NCI-H446 treated with DMSO at 0.1 percent for 48 hours (cell line): ENCODE measurements at regions not wholly inside any gene's neighbourhood (a gene's known extent, or its start where the extent isn't known, plus 50 kb on each side); places are given as distances from the start of the nearest gene placed in this dataset.

Experiments
- DNase-seq: peaks from one replicate; lab custom pipeline; 2025; lab: John Stamatoyannopoulos, UW

- DNase-seq = no peak
Observed at GRCh38 chr16:54568906-54569807, 282.6 kb upstream of the IRX3 start.

- no peak for DNase-seq
Observed at GRCh38 chr16:54564841-54565240, 278.3 kb upstream of the IRX3 start.

DNA sequence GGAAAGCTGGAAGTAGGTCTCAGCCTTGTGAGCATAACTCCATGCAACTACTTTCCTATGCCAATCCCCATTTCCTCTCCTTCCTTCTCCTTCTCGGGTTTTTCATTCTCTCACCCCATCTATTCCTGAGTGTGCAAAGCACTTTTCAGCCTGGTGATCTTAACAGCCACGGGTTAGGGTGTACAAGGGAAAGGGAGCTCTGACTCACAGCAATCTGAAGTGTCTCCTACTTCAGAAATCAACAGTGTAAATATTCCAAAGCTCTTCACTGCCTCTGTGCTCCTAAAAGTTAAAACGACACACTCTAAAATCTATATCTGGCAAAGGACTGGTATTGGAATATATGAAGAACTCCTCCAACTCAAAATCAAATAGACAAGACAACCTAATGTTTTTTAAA lies 268.0 kb upstream of the IRX3 start:
- no peak for DNase-seq

GRCh38 chr16:54548281-54548680 lies 261.7 kb upstream of the IRX3 start:
- DNase-seq = no peak

- no peak for DNase-seq
Observed at GRCh38 chr16:54547052-54547451, 260.5 kb upstream of the IRX3 start.

- no peak for DNase-seq
Observed at GRCh38 chr16:54546521-54546920, 259.9 kb upstream of the IRX3 start.

DNA sequence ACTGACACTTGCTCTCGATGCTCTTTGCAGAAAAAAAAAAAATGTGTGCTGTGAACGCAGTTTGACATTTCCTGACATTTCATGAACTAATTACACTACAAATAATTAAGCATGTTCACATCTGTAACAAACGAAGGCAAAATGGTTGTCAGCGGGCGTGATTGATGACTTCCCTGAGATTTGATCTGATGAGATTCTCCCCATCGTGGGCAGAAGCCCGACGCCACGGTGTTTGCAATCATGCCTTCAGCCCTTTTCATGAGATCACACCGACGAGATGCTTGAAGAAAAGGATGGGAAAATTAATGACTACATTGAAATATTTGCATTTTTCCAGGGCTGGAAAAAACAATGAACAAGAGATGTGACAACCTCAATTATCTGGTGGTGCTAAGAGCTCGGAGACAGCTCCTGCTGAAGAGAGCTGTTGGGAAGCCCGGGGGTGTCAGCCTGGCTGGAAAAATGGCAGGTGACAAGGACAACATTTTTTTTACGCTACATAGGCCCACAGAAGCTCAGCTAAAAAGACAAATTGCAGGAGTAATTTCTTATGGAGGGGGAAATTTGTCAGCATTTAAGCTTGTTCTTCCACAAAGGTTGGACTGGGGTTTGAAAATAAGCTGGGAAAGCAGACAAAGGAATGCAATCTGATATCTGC lies 259.4 kb upstream of the IRX3 start:
- DNase-seq = no peak

DNA sequence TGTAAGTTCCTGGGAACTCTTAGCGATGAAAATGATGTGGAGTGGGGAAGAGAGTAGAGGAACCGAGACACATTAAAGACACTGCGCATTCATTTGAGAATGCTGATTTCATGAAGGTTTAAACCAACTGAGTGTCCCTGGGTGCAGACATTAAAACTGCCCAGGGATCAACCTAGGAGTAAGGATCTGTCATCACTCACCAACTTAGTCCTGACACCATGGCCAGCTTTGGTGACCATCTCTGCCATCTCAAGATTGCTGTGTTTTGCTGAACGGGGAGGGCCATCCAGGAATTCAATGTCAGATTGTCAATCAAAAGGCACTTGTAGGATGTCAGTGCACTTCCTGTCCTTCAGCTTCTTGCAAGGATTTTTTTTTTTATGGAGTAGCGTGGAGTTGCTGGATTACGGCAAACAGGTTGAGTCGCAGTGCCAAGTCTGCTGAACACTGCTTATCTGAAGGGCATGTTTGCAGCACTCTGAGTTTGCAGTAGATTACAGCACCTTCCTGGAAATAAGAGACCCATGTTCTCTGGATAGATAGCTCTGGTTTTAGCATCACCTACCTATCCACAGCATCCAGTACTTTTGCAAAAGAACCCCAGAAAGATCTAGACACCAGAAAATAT lies 258.1 kb upstream of the IRX3 start:
- DNase-seq = no peak

DNA sequence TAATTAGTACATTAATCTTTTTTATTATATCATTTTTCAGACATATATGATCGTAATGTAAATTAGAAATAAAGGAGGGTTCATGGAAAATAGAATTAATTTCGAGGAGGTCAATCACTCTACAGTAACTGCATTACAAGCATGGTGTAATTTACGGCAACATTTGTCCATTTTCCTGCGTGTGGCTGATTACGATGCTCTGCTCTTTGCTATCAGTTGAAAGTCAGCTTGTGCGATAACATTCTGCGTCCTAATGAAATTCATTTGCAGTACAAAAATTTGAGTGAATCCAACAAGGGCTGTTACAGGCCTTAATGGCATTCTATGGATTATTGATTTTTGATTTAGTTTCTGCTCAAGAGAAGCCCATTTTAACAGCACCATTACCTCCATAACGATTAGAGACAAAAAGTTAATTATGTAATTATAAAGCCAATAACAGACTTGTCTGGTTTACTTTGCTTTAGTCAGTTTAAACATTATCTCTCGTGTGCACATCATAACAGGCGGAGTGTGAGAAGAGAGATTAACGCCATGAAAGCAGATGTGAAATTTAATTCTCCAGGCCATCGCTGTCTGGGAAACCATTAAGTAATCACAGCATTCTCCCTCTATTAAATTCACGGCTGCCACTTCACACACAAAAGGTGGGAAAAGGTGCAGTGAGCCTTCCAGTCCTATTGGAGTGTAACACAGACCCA lies 256.4 kb upstream of the IRX3 start:
- no peak for DNase-seq

DNA sequence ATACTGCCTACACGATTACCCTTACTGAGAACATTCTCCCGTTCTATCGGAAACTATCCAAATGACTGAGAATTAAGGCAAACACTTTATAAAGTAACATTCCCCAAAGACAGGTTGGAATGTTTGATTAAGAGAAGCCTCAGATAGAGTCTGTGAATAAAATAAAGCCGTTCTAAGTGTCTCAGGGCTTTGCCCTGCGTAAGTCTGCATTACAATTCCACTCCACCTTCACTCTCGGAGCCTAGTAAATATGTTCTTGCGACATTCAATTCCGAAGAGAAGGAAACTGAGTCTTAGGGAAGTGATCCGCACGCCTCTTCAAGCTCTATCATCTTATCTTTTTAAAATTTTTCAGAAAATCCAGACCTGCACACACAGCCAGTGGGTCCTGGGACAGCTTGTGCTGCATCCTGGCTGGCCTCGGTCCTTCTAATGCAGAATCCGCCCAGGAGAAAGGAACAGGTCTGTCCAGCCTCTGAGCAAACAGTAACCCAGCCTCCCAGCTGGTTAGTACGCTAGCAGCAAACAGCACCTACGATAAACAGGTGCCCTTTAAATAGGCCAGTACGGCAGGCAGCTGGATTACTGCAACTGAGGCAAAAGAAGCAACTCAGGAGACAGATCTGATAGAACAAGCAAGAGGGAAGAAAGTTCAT lies 254.1 kb upstream of the IRX3 start:
- DNase-seq = no peak

DNA sequence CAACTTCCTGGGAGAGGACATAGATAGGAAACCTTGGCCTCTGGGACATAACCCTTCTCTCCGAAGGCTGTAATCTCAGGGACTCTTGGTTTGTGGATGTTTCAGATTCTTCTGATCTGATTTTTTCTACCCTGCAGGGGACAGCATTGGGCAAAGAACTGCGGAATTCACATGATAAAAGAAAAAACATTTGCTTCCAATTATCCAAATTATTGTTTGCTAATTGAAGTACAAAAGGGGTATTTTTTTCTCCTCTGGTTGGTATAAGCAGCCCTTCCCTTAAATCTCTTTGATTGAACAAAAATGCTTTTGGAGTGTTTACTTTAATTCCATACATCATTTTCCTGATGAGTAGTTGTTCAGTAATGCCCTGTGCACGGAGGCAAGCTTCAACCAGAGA lies 251.7 kb upstream of the IRX3 start:
- no peak for DNase-seq

DNA sequence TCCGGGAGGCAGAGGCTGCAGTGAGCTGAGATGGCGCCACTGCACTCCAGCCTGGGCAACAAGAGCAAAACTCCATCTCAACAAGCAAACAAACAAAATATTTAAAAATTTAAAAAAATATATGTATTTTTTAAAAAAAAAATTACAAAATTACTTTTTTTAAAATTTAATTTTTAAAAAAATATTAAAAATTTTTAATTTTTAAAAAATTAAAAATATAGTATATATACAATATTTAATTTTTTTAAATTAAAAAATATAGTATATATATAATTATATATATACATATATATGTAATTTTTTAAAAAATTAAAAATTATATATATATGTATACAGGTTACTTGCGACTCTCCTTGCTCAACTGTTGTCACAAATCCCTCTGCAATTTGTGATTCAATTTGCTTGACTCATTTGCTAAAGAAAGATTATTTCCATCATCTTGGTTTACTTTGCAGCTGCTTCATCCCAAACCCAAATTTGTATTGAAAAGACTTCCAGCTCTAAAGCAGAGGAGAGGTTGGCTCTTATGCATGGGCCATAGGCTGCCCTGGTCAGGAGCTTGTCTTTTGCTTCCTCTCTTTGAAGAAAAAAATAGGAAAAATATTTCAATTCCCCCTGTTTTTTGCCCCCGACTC lies 247.4 kb upstream of the IRX3 start:
- no peak for DNase-seq

GRCh38 chr16:54526916-54527315 lies 240.3 kb upstream of the IRX3 start:
- no peak for DNase-seq

- DNase-seq = no peak
Observed at GRCh38 chr16:54526087-54526486, 239.5 kb upstream of the IRX3 start.

- DNase-seq = no peak
Observed at GRCh38 chr16:54525104-54525503, 238.5 kb upstream of the IRX3 start.

GRCh38 chr16:54522584-54522983 lies 236.0 kb upstream of the IRX3 start:
- no peak for DNase-seq

GRCh38 chr16:54521327-54521726 lies 234.7 kb upstream of the IRX3 start:
- DNase-seq = no peak

DNA sequence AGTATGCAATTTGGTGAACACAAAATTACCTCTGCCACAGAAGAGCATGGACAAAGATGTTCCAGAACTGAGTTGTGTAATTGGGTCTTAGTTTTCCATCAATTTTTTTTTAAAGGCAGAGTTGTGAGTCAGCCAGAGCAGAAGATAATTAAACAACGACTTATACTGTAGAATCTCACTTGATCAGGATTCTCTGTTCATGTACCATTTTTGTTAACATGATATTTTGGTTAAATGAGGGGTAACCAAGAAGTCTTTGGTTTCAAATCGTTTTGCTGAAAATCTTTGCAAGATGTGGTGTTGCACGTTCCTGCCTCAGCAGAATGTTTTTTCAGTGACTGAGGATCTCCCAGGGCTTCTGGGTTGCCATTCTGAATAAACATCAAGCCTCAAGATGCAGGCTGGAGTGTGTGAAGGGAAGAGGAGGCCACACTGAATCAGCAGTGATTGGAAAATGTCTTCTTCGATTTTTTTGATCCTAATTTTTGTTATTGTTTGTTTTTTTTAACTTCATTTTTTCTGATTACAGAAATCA lies 232.6 kb upstream of the IRX3 start:
- DNase-seq = no peak

GRCh38 chr16:54517181-54517580 lies 230.6 kb upstream of the IRX3 start:
- no peak for DNase-seq

DNA sequence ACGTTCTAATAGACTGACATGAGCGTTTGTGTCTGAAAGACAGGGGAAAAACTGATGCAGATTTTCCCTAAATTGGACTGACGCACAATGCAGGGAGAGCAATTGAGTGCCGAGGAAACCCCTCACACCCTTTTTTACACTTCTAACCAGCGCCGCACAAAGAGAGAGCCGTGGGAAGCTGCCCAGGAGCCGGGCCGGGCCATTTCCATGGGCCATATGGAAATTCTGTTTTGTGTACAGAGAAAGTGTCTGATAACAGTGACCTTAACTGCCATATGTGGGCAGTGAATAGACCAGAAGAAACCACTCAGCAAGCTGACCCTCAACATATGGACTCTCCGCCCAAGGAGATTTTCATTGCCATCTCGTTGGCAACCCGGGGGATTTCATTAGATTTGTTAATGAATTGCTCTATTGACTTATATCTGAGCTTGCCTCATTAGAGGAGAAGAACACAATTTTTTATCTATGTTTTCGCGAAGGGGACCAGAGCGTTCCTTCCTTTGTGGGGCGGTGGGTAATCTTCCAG lies 225.9 kb upstream of the IRX3 start:
- DNase-seq = no peak

- no peak for DNase-seq
Observed at GRCh38 chr16:54511222-54511731, 224.7 kb upstream of the IRX3 start.
